NK-92 treated with Interleukin-12 subunit alpha and Interleukin-12 subunit beta, amount 100 ng/mL, for 24 hours (cell line): ENCODE measurements at regions not wholly inside any gene's neighbourhood (a gene's known extent, or its start where the extent isn't known, plus 50 kb on each side); places are given as distances from the start of the nearest gene placed in this dataset.

Source experiments
- DNase-seq: peaks from one replicate; lab custom pipeline; 2025; lab: John Stamatoyannopoulos, UW

GRCh38 chr9:113741886-113742854 lies 133.9 kb upstream of the ZNF618 start:
- DNase-seq: no peak

- DNase-seq: no peak
These were observed 133.2 kb upstream of the ZNF618 start for GRCh38 chr9:113742878-113743277.

- no peak for DNase-seq
These were observed 129.6 kb upstream of the ZNF618 start for GRCh38 chr9:113746486-113746885.

GRCh38 chr9:113748135-113748534 lies 128.0 kb upstream of the ZNF618 start:
- DNase-seq: no peak

GRCh38 chr9:113753398-113754119 lies 122.5 kb upstream of the ZNF618 start:
- DNase-seq: no peak

- no peak for DNase-seq
These were observed 121.4 kb upstream of the ZNF618 start for GRCh38 chr9:113754739-113755138.

- DNase-seq: no peak
These were observed 120.7 kb upstream of the ZNF618 start for GRCh38 chr9:113755433-113755832.

GRCh38 chr9:113756476-113757192 lies 119.5 kb upstream of the ZNF618 start:
- DNase-seq: no peak

- no peak for DNase-seq
These were observed 112.7 kb upstream of the ZNF618 start for GRCh38 chr9:113763429-113763828.

GRCh38 chr9:113764572-113764971 lies 111.5 kb upstream of the ZNF618 start:
- DNase-seq: no peak

- DNase-seq: no peak
These were observed 106.7 kb upstream of the ZNF618 start for GRCh38 chr9:113769412-113769811.

GRCh38 chr9:113770396-113770795 lies 105.7 kb upstream of the ZNF618 start:
- DNase-seq: no peak

GRCh38 chr9:113771199-113771598 lies 104.9 kb upstream of the ZNF618 start:
- DNase-seq: no peak

- DNase-seq: no peak
These were observed 103.8 kb upstream of the ZNF618 start for GRCh38 chr9:113772121-113772810.

GRCh38 chr9:113774963-113775362 lies 101.1 kb upstream of the ZNF618 start:
- no peak for DNase-seq

- no peak for DNase-seq
These were observed 100.4 kb upstream of the ZNF618 start for GRCh38 chr9:113775749-113776148.

- no peak for DNase-seq
These were observed 99.9 kb upstream of the ZNF618 start for GRCh38 chr9:113776194-113776593.

- no peak for DNase-seq
These were observed 94.7 kb upstream of the ZNF618 start for GRCh38 chr9:113781381-113781780.

- DNase-seq: no peak
These were observed 94.2 kb upstream of the ZNF618 start for GRCh38 chr9:113781896-113782295.

GRCh38 chr9:113783475-113783874 lies 92.6 kb upstream of the ZNF618 start:
- no peak for DNase-seq

- DNase-seq: no peak
These were observed 90.8 kb upstream of the ZNF618 start for GRCh38 chr9:113785334-113785733.

GRCh38 chr9:113786071-113786470 lies 90.0 kb upstream of the ZNF618 start:
- no peak for DNase-seq
